NCI-H1694 treated with DMSO at 0.1 percent for 48 hours (cell line): ENCODE measurements at regions not wholly inside any gene's neighbourhood (a gene's known extent, or its start where the extent isn't known, plus 50 kb on each side); places are given as distances from the start of the nearest gene placed in this dataset.

Source experiments
- DNase-seq: peaks from one replicate; lab custom pipeline; 2025; lab: John Stamatoyannopoulos, UW

- no peak for DNase-seq
These were observed 1292.1 kb upstream of the PIK3C3 start for GRCh38 chr18:40662898-40663437.

GRCh38 chr18:40653682-40654081, 1301.4 kb upstream of the PIK3C3 start:
- DNase-seq = no peak

- no peak for DNase-seq
These were observed 1302.7 kb upstream of the PIK3C3 start for GRCh38 chr18:40652321-40652720.

GRCh38 chr18:40651163-40651562, 1303.9 kb upstream of the PIK3C3 start:
- no peak for DNase-seq

- DNase-seq = no peak
These were observed 1312.3 kb upstream of the PIK3C3 start for GRCh38 chr18:40642692-40643229.

- no peak for DNase-seq
These were observed 1323.7 kb upstream of the PIK3C3 start for GRCh38 chr18:40631319-40631718.

GRCh38 chr18:40630496-40630895, 1324.5 kb upstream of the PIK3C3 start:
- DNase-seq = no peak

- DNase-seq = no peak
These were observed 1330.1 kb upstream of the PIK3C3 start for GRCh38 chr18:40624959-40625358.

- DNase-seq = no peak
These were observed 1341.3 kb upstream of the PIK3C3 start for GRCh38 chr18:40613721-40614120.

- DNase-seq = peak; percentile 58
These were observed 1342.7 kb upstream of the PIK3C3 start for GRCh38 chr18:40612356-40612755.

GRCh38 chr18:40608226-40608625, 1346.8 kb upstream of the PIK3C3 start:
- no peak for DNase-seq

GRCh38 chr18:40607542-40608148, 1347.4 kb upstream of the PIK3C3 start:
- DNase-seq = no peak

- no peak for DNase-seq
These were observed 1348.0 kb upstream of the PIK3C3 start for GRCh38 chr18:40606996-40607395.

- no peak for DNase-seq
These were observed 1371.4 kb upstream of the PIK3C3 start for GRCh38 chr18:40583671-40584070.

- DNase-seq = no peak
These were observed 1372.9 kb upstream of the PIK3C3 start for GRCh38 chr18:40582105-40582504.

- DNase-seq = no peak
These were observed 1377.1 kb upstream of the PIK3C3 start for GRCh38 chr18:40577981-40578365.

- no peak for DNase-seq
These were observed 1377.6 kb upstream of the PIK3C3 start for GRCh38 chr18:40577239-40577980.

- no peak for DNase-seq
These were observed 1378.4 kb upstream of the PIK3C3 start for GRCh38 chr18:40576507-40577115.

- no peak for DNase-seq
These were observed 1384.4 kb upstream of the PIK3C3 start for GRCh38 chr18:40570615-40571014.

GRCh38 chr18:40569605-40570004, 1385.4 kb upstream of the PIK3C3 start:
- DNase-seq = no peak

GRCh38 chr18:40566510-40566844, 1388.6 kb upstream of the PIK3C3 start:
- no peak for DNase-seq

- no peak for DNase-seq
These were observed 1389.1 kb upstream of the PIK3C3 start for GRCh38 chr18:40565805-40566509.
